IPS DF 4.7 (cell line): ENCODE measurements at regions not wholly inside any gene's neighbourhood (a gene's known extent, or its start where the extent isn't known, plus 50 kb on each side); places are given as distances from the start of the nearest gene placed in this dataset.

Experiments used
- DNase-seq: peaks from one replicate; pipeline ENCODE4 v3.0.0-alpha.2; 2013; ENCODE audit warnings: low spot score; ENCODE audit errors: extremely low read depth

GRCh38 chr10:36066850-36067249, 424.8 kb upstream of the FZD8 start:
- DNase-seq: no peak

- DNase-seq: no peak
Measured at GRCh38 chr10:36066102-36066501, 424.0 kb upstream of the FZD8 start.

DNA sequence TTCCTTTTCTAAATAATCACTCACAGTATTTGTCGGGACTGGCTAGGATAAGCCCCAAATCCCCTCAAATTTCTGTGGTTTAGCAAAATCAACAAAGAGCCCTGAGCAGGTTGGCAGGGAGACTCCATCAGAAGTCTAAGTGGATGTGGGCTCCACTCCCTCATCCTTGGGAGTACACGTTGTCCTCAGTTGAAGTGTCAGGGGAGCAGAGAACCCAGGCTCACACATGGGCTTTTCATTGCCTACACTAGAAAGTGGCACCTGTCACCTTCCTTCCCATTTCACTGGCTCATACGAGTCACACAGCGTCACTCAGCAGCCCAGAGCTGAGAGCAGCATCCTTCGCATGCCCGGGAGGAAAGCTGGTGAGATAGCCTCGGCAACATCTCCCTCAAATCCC, 421.3 kb upstream of the FZD8 start:
- no peak for DNase-seq

DNA sequence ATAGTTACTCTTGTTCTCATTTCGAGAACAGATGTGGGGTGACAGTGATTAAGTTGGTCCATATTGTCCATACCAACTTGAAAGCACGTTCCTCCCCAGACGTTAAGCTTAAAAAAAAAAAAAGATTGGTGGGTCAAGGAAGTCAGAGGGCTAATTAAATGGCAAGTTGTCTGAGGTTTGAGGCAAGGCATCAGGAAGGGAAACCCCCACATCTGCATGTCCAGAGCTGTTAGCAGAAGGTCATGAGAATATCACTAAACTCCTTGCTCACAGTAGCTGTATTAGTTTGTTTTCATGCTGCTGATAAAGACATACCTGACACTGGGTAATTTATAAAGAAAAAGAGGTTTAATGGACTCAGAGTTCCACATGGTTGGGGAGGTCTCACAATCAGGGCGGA, 415.6 kb upstream of the FZD8 start:
- DNase-seq: no peak

DNA sequence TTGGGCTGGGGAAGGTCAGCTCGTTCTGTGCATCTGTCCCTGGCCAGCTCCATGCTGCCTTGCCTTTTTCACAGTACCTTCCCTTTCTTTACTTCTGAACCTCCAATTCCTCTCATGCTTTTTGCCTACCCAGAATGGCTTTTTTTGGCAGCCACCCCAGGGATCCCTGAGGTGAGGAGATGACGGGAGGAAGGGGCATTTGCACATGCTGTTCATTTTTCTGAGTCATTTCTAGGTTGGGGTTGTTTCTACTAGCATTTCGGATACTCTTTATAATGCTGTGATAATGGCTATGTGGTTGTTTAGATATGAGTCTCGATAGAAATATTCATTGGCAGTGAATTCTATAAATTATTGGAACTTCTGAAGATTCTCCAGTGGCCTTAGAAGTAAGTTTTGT, 415.1 kb upstream of the FZD8 start:
- no peak for DNase-seq

GRCh38 chr10:36053775-36054174, 411.7 kb upstream of the FZD8 start:
- DNase-seq: no peak

GRCh38 chr10:36053271-36053670, 411.2 kb upstream of the FZD8 start:
- DNase-seq: no peak

DNA sequence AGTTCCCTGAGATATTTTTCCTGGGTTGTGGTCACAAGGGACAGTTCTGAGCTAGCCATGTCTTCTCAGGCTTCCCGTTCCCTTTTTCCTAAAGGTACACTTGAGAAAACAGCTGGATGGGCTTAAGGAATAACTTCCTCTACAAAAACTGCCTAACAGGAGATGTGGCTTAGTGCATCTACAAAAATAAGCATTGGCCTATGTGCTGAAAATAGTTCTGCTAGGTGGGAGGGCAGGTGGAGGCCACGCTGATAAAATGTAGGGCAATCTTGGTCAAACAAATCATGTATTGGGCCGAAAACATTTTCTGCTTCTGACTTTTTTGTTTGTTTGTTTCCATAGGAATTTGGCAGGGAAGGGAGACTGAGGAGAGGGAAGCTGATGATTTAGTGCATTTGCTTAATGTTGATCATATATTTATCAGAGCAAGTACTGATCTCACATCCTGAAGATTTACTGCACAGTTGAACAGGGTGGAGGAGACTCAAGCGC, 409.4 kb upstream of the FZD8 start:
- DNase-seq: no peak

GRCh38 chr10:36050763-36051499, 408.8 kb upstream of the FZD8 start:
- DNase-seq: no peak

- no peak for DNase-seq
Measured at GRCh38 chr10:36048780-36049179, 406.7 kb upstream of the FZD8 start.

DNA sequence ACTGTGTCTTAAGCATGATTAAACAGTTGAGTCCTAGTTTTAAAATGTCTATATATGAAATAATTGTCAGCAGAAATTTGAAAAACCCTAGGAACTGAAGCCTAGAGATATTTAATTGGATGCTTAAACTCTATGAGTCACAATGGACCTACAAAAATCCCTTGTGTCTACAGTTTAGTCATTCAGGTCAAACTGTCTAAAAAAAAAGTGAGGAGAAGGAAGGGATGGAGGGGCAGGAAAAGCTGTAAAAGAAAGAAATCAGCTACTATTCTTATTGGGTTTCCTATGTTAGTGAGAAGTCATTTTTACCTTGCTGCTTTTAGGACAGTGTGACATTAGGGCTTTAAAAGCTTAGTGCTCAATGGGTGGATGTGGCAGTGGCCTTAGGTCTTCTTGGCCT, 406.1 kb upstream of the FZD8 start:
- no peak for DNase-seq

- no peak for DNase-seq
Measured at GRCh38 chr10:36042135-36042534, 400.0 kb upstream of the FZD8 start.

DNA sequence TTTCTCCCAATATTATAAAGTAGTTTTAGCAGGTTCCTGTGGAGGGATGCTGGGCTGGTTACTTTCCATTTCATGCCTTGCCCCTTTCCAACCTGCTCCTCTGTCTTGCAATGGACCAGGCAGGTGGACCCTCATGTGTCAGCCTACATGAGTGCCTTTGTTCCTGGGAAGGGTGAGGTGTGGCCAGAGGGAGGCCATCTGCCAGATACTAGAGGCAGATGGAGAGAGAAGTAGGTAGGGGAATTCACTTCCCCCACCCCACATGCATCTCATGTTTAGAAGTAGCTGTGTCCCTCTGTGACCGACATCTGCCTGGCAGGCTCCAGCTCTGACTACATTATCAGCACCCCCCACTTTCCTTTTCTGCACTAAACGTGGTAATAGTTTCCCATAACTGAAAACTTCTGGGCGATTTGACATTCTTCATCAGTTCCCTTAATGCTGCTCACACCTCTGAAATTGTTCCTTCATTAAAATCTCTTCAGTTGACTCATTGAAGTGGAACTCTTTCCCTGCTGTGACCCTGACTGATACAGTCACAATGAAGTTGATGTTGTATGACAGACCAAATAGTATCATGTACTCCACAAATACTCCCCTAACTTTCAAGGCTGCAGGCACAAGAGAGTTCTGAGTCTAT, 396.3 kb upstream of the FZD8 start:
- DNase-seq: no peak

DNA sequence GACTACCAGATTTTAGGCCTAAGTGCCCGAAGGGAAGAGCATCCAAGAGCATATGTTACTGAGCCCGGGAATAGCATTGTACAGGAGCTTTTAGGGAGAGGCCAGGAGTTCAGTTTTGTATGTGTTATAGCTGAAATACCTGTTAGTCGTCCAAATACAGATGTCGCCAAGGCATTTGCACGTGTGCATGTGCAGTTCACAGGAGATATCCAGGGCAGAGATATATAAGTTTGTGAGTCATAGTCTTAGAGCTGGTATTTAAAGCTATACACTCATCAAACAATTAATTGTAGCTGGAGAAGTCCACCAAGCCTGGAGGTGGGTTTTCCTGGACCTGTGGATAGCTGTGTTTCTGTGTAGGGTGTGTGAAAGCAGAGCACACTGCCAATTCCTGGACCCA, 394.0 kb upstream of the FZD8 start:
- DNase-seq: no peak

GRCh38 chr10:36033808-36034207, 391.7 kb upstream of the FZD8 start:
- no peak for DNase-seq

DNA sequence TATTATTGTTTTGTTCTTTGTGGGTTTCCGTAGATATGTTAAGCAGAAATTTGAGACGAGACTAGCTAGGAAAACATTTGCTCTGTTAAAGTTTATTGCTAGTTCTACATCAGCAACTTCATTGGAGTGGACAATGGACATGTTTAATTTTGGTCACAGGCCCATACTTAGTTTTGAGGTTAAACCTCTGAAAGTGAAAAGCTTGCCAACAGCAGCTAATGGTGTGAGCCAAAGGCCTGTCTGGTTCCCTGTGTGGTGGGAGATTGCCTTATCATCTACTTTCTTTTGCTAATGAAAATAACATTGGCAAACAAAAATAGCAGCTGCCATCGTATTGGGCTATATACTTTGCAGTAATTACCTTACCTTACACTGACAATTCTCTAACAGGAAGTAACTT, 388.4 kb upstream of the FZD8 start:
- no peak for DNase-seq

DNA sequence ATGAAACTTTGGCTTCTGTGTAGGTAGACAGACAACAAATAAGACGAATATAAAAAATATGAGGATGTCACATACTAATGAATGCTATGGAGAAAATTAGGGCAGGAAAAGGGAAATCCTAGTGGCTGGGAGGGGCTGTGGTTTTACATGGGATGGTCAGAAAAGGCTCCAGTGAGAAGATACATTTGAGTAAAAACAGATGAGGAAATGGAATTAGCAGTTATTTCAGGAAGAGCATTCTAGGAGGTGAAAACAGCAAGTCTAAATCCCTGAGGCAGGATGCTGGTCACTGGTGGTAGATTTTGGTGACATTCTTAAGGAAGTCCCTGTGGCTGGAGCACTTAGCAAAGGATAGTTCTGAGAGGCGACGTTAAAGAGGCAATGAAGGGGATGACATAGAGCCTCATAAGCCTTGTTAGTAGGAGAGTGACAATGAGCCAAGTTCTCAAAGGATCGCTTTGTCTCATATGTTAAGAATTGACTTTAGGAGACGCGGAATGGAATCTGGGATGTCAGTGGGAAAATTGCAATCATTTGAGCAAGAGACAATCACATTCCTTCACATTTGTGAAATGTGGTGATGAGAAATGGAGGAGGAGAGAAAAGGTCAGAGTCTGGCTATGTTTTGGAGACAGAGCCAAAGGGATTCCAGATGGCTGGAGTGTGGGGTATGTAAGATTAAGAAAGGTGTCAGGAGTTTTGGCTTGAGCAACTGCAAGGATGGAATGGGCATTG, 384.7 kb upstream of the FZD8 start:
- no peak for DNase-seq

DNA sequence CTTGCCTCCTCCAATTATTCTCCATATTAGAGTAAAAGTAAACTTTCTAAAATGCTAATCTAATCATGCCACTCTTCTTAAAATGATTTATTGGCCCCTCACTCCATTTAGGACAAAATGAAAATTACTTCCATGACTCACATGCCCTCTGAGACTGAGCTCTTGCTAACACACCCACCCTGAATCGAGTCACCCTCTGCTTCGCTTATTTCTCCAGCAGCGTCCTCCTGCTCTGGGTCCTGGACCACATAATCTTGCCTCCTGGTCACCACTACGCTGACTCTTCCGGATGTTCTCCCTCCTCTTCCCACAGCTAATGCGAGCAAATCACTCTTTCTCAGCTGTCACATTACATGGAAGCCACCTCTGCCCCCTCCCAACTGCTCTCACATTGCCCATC, 384.0 kb upstream of the FZD8 start:
- DNase-seq: no peak

GRCh38 chr10:36023939-36024338, 381.8 kb upstream of the FZD8 start:
- no peak for DNase-seq

GRCh38 chr10:36021096-36021495, 379.0 kb upstream of the FZD8 start:
- no peak for DNase-seq

DNA sequence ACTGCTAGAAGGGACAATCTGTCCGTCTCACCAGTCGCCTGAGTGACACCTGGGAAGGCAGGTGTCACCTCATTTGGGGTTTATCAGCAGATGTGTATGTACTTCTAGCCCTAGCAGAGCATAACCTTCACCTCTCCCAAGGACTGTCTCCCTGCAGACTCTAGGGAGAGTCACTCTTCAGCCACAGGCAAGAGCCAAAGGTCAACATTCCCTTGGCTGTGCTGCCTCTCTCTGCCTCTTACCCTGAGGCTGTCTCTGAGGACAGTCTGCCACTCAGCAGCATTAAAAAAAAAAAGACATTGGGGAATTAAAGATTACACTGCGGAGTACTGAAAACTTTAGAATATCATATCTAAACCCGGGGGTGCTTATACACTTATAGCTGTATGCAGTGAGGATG, 377.7 kb upstream of the FZD8 start:
- DNase-seq: no peak

GRCh38 chr10:36018996-36019395, 376.9 kb upstream of the FZD8 start:
- no peak for DNase-seq

- no peak for DNase-seq
Measured at GRCh38 chr10:36017137-36017536, 375.0 kb upstream of the FZD8 start.
